HG02571 (cell line): ENCODE measurements at regions not wholly inside any gene's neighbourhood (a gene's known extent, or its start where the extent isn't known, plus 50 kb on each side); places are given as distances from the start of the nearest gene placed in this dataset.

Source experiments
- ATAC-seq: cut with Tn5 transposase; IDR thresholded peaks from one replicate; pipeline ENCODE4 v1.9.1; 2021; ENCODE audit warnings: mild to moderate bottlenecking, moderate library complexity; ENCODE audit not compliant: unreplicated experiment

GRCh38 chr2:60106836-60107529 lies 446.5 kb downstream of the BCL11A start:
- ATAC-seq: no peak

GRCh38 chr2:60105906-60106305 lies 447.5 kb downstream of the BCL11A start:
- ATAC-seq: no peak

GRCh38 chr2:60104514-60105505 lies 448.6 kb downstream of the BCL11A start:
- no peak for ATAC-seq

- no peak for ATAC-seq
Observed at GRCh38 chr2:60100034-60100433, 453.4 kb downstream of the BCL11A start.

GRCh38 chr2:60098996-60099395 lies 454.5 kb downstream of the BCL11A start:
- ATAC-seq: no peak

GRCh38 chr2:60097298-60097697 lies 456.2 kb downstream of the BCL11A start:
- no peak for ATAC-seq

- ATAC-seq: no peak
Observed at GRCh38 chr2:60096556-60096955, 456.9 kb downstream of the BCL11A start.

GRCh38 chr2:60095903-60096302 lies 457.6 kb downstream of the BCL11A start:
- ATAC-seq: no peak

- ATAC-seq: no peak
Observed at GRCh38 chr2:60095202-60095815, 458.1 kb downstream of the BCL11A start.

- no peak for ATAC-seq
Observed at GRCh38 chr2:60094450-60094929, 459.0 kb downstream of the BCL11A start.

- no peak for ATAC-seq
Observed at GRCh38 chr2:60092781-60093180, 460.7 kb downstream of the BCL11A start.

- ATAC-seq: no peak
Observed at GRCh38 chr2:60091894-60092293, 461.6 kb downstream of the BCL11A start.

- no peak for ATAC-seq
Observed at GRCh38 chr2:60091266-60091665, 462.2 kb downstream of the BCL11A start.

- ATAC-seq: no peak
Observed at GRCh38 chr2:60079562-60079961, 473.9 kb downstream of the BCL11A start.

- ATAC-seq: no peak
Observed at GRCh38 chr2:60075048-60075447, 478.4 kb downstream of the BCL11A start.

GRCh38 chr2:60073201-60073600 lies 480.3 kb downstream of the BCL11A start:
- ATAC-seq: no peak

- no peak for ATAC-seq
Observed at GRCh38 chr2:60072609-60073008, 480.8 kb downstream of the BCL11A start.

- no peak for ATAC-seq
Observed at GRCh38 chr2:60071490-60071831, 482.0 kb downstream of the BCL11A start.

- ATAC-seq: no peak
Observed at GRCh38 chr2:60070736-60071489, 482.5 kb downstream of the BCL11A start.

- ATAC-seq: no peak
Observed at GRCh38 chr2:60070196-60070595, 483.3 kb downstream of the BCL11A start.

GRCh38 chr2:60068755-60069154 lies 484.7 kb downstream of the BCL11A start:
- no peak for ATAC-seq
